ENCODE measurements at regions not wholly inside any gene's neighbourhood (a gene's known extent, or its start where the extent isn't known, plus 50 kb on each side); places are given as distances from the start of the nearest gene placed in this dataset.

GRCh38 chr5:124634228-124634739, 112.2 kb downstream of the ZNF608 start:
- H3K27ac ChIP-seq (ENCODE audit: control insufficient read depth, insufficient read depth, low read length): no peak overlapping the region
- H3K9me1 ChIP-seq (ENCODE audit: control insufficient read depth, extremely low read depth, insufficient read depth, low read length): no peaks in the 10 kb centered on the region
- dilution Hi-C loops (cut with MboI; ENCODE audit: extremely low pct_ligation_motif_present, low sequenced_read_pairs): no loop called here
- TF ChIP-seq EZH2 (IDR thresholded peaks at IDR 0.05; ENCODE audit: low read length): no peak
- H3K9me3 ChIP-seq (ENCODE audit: control insufficient read depth, low read depth, low read length): no peaks in the 10 kb centered on the region
- H3K27me3 ChIP-seq (ENCODE audit: control insufficient read depth, extremely low read depth, insufficient read depth, low read length): no peaks in the 10 kb centered on the region
- no peak overlapping the region for H3K4me2 ChIP-seq (ENCODE audit: control insufficient read depth, extremely low read depth, insufficient read depth, low read depth, low read length)
- no peaks in the 10 kb centered on the region for H3K36me3 ChIP-seq (ENCODE audit: control insufficient read depth in 2 of 2, extremely low read depth in 1 of 2, insufficient read depth in 2 of 2, low read length in 2 of 2)
- H3K4me1 ChIP-seq (ENCODE audit: control insufficient read depth, extremely low read depth, insufficient read depth, low read length): no peaks in the 10 kb centered on the region
- no peak overlapping the region for H3K4me3 ChIP-seq (ENCODE audit: control insufficient read depth in 2 of 3, extremely low read depth in 1 of 3, insufficient read depth in 2 of 3, low read depth in 1 of 3, low read length in 3 of 3)
- H2AFZ ChIP-seq (ENCODE audit: control insufficient read depth, low read length): no peak overlapping the region
- no peak for FAIRE-seq
- no peak overlapping the region for H3K9ac ChIP-seq (ENCODE audit: control insufficient read depth, extremely low read depth, insufficient read depth, low read length)
- H4K20me1 ChIP-seq (ENCODE audit: control insufficient read depth, extremely low read depth, insufficient read depth, low read length): no peaks in the 10 kb centered on the region
- H3K79me2 ChIP-seq (ENCODE audit: control insufficient read depth, insufficient read depth, low read length): no peaks in the 10 kb centered on the region
- no peak for DNase-seq (ENCODE audit: low read depth, low spot score)

GRCh38 chr5:124633209-124633608, 113.2 kb downstream of the ZNF608 start:
- H3K4me3 ChIP-seq (ENCODE audit: control insufficient read depth in 2 of 3, extremely low read depth in 1 of 3, insufficient read depth in 2 of 3, low read depth in 1 of 3, low read length in 3 of 3): no peak overlapping the region
- H3K4me2 ChIP-seq (ENCODE audit: control insufficient read depth, extremely low read depth, insufficient read depth, low read depth, low read length): no peak overlapping the region
- no peaks in the 10 kb centered on the region for H3K79me2 ChIP-seq (ENCODE audit: control insufficient read depth, insufficient read depth, low read length)
- H3K27ac ChIP-seq (ENCODE audit: control insufficient read depth, insufficient read depth, low read length): no peak overlapping the region
- no peaks in the 10 kb centered on the region for H4K20me1 ChIP-seq (ENCODE audit: control insufficient read depth, extremely low read depth, insufficient read depth, low read length)
- no peaks in the 10 kb centered on the region for H3K9me1 ChIP-seq (ENCODE audit: control insufficient read depth, extremely low read depth, insufficient read depth, low read length)
- dilution Hi-C loops (cut with MboI; ENCODE audit: extremely low pct_ligation_motif_present, low sequenced_read_pairs): no loop called here
- TF ChIP-seq EZH2 (IDR thresholded peaks at IDR 0.05; ENCODE audit: low read length) (no peak), CTCF (optimal IDR thresholded peaks at IDR 0.05 in 1 of 3, IDR thresholded peaks at IDR 0.05 in 1 of 3, conservative IDR thresholded peaks at IDR 0.05 in 1 of 3; ENCODE audit: extremely low read depth in 1 of 3, insufficient read depth in 2 of 3, low read length in 3 of 3) (no peak)
- no peaks in the 10 kb centered on the region for H3K9me3 ChIP-seq (ENCODE audit: control insufficient read depth, low read depth, low read length)
- no peak overlapping the region for H2AFZ ChIP-seq (ENCODE audit: control insufficient read depth, low read length)
- DNase-seq (ENCODE audit: low read depth, low spot score) (no peak), FAIRE-seq (no peak)
- H3K9ac ChIP-seq (ENCODE audit: control insufficient read depth, extremely low read depth, insufficient read depth, low read length): no peak overlapping the region
- H3K27me3 ChIP-seq (ENCODE audit: control insufficient read depth, extremely low read depth, insufficient read depth, low read length): no peaks in the 10 kb centered on the region
- no peaks in the 10 kb centered on the region for H3K36me3 ChIP-seq (ENCODE audit: control insufficient read depth in 2 of 2, extremely low read depth in 1 of 2, insufficient read depth in 2 of 2, low read length in 2 of 2)
- H3K4me1 ChIP-seq (ENCODE audit: control insufficient read depth, extremely low read depth, insufficient read depth, low read length): no peaks in the 10 kb centered on the region

GRCh38 chr5:124631874-124632550, 114.4 kb downstream of the ZNF608 start:
- dilution Hi-C loops (cut with MboI; ENCODE audit: extremely low pct_ligation_motif_present, low sequenced_read_pairs): no loop called here
- Histone ChIP-seq H3K27me3 (ENCODE audit: control insufficient read depth, extremely low read depth, insufficient read depth, low read length) (no peaks in the 10 kb centered on the region), H3K4me3 (ENCODE audit: control insufficient read depth in 2 of 3, extremely low read depth in 1 of 3, insufficient read depth in 2 of 3, low read depth in 1 of 3, low read length in 3 of 3) (no peak overlapping the region), H3K9me3 (ENCODE audit: control insufficient read depth, low read depth, low read length) (no peaks in the 10 kb centered on the region), H3K79me2 (ENCODE audit: control insufficient read depth, insufficient read depth, low read length) (no peaks in the 10 kb centered on the region), H3K36me3 (ENCODE audit: control insufficient read depth in 2 of 2, extremely low read depth in 1 of 2, insufficient read depth in 2 of 2, low read length in 2 of 2) (no peaks in the 10 kb centered on the region), H2AFZ (ENCODE audit: control insufficient read depth, low read length) (no peak overlapping the region), H4K20me1 (ENCODE audit: control insufficient read depth, extremely low read depth, insufficient read depth, low read length) (no peaks in the 10 kb centered on the region), H3K27ac (ENCODE audit: control insufficient read depth, insufficient read depth, low read length) (no peak overlapping the region), H3K9me1 (ENCODE audit: control insufficient read depth, extremely low read depth, insufficient read depth, low read length) (no peaks in the 10 kb centered on the region), H3K4me2 (ENCODE audit: control insufficient read depth, extremely low read depth, insufficient read depth, low read depth, low read length) (no peak overlapping the region), H3K9ac (ENCODE audit: control insufficient read depth, extremely low read depth, insufficient read depth, low read length) (no peak overlapping the region), H3K4me1 (ENCODE audit: control insufficient read depth, extremely low read depth, insufficient read depth, low read length) (no peaks in the 10 kb centered on the region)
- DNase-seq (ENCODE audit: low read depth, low spot score) (no peak), FAIRE-seq (no peak)
- no peak for TF ChIP-seq CTCF (optimal IDR thresholded peaks at IDR 0.05 in 1 of 3, IDR thresholded peaks at IDR 0.05 in 1 of 3, conservative IDR thresholded peaks at IDR 0.05 in 1 of 3; ENCODE audit: extremely low read depth in 1 of 3, insufficient read depth in 2 of 3, low read length in 3 of 3)
- TF ChIP-seq EZH2 (IDR thresholded peaks at IDR 0.05; ENCODE audit: low read length): no peak

Data from keratinocyte (primary cell).